ENCODE measurements at regions not wholly inside any gene's neighbourhood (a gene's known extent, or its start where the extent isn't known, plus 50 kb on each side); places are given as distances from the start of the nearest gene placed in this dataset.

GRCh38 chr9:26684029-26684428 lies 208.6 kb downstream of the CAAP1 start:
- Histone ChIP-seq H3K27ac (ENCODE audit: low read depth, low read length) (no peak overlapping the region), H4K91ac (replicated peaks; ENCODE audit: insufficient read length, low read length) (no peak overlapping the region), H3K4me2 (ENCODE audit: insufficient read depth in 1 of 2, low read depth in 2 of 2, low read length in 2 of 2) (no peak overlapping the region), H3K79me1 (ENCODE audit: low read depth, low read length) (no peaks in the 10 kb centered on the region), H2BK5ac (ENCODE audit: low read depth, low read length) (no peak overlapping the region), H3K9me3 (ENCODE audit: insufficient read depth in 2 of 2, low read depth in 1 of 2, low read length in 1 of 2) (no peaks in the 10 kb centered on the region), H2BK20ac (ENCODE audit: low read length) (no peak overlapping the region), H2BK15ac (ENCODE audit: low read length) (no peak overlapping the region), H2AK5ac (ENCODE audit: low read depth, low read length) (no peak overlapping the region), H3K36me3 (ENCODE audit: control insufficient read depth in 2 of 4, insufficient read depth in 4 of 4, low read length in 3 of 4) (no peaks in the 10 kb centered on the region), H3K4me1 (replicated peaks in 1 of 4; ENCODE audit: control insufficient read depth in 3 of 4, insufficient read depth in 4 of 4, low read length in 3 of 4) (peaks cover 0 to 3% (median 0%) of the 10 kb centered on the region in 4 experiments; a peak in 3 of 7 replicates), H4K8ac (ENCODE audit: extremely low read depth, insufficient read depth, low read length) (no peak overlapping the region), H2BK120ac (replicated peaks; ENCODE audit: low read depth, low read length) (no peak overlapping the region), H4K20me1 (replicated peaks in 1 of 2; ENCODE audit: control insufficient read depth in 1 of 2, insufficient read depth in 2 of 2, low read length in 2 of 2) (no peaks in the 10 kb centered on the region), H3K56ac (replicated peaks; ENCODE audit: insufficient read length, low read depth, low read length) (no peak overlapping the region), H3K23ac (ENCODE audit: insufficient read length) (no peak overlapping the region), H3K4ac (replicated peaks; ENCODE audit: insufficient read length, low read depth, low read length) (no peak overlapping the region), H3K23me2 (ENCODE audit: low read depth, low read length) (no peaks in the 10 kb centered on the region), H4K5ac (ENCODE audit: insufficient read length, low read depth, low read length) (no peak overlapping the region), H3K27me3 (replicated peaks in 1 of 4; ENCODE audit: control insufficient read depth in 3 of 4, extremely low read depth in 1 of 4, insufficient read depth in 3 of 4, low read length in 3 of 4) (no peaks in the 10 kb centered on the region), H3K18ac (ENCODE audit: extremely low read depth, low read length) (no peak overlapping the region), H2AFZ (ENCODE audit: low read length) (no peak overlapping the region), H3K4me3 (ENCODE audit: extremely low read depth in 1 of 4, insufficient read depth in 2 of 4, low read depth in 3 of 4, low read length in 4 of 4) (no peak overlapping the region), H3K14ac (ENCODE audit: insufficient read length) (no peak overlapping the region), H2BK12ac (ENCODE audit: low read depth, low read length) (no peak overlapping the region), H3K79me2 (ENCODE audit: control insufficient read depth in 1 of 2, insufficient read depth in 2 of 2, low read length in 2 of 2) (no peaks in the 10 kb centered on the region), H3K9ac (replicated peaks in 1 of 4; ENCODE audit: extremely low read depth in 1 of 4, low read depth in 3 of 4, low read length in 3 of 4) (no peak overlapping the region)
- WGBS, 2 experiments (ENCODE audit: extremely low coverage in 1 of 2, insufficient coverage in 1 of 2, insufficient read length in 1 of 2, insufficient replicate concordance in 2 of 2, low coverage in 1 of 2, low lambda C conversion rate in 2 of 2, missing lambda C conversion rate in 1 of 2) = 88% methylated on average over 4 of the region's 4 CpGs; no CpG with 5 or more reads in 1 of the 2 experiments
- no peak for DNase-seq (ENCODE audit: low read depth in 1 of 2, low spot score in 2 of 2)
- POLR2A ChIA-PET (ENCODE audit: partially characterized antibody) = no interaction called here
- no peak for FAIRE-seq
- no peak for TF ChIP-seq CBX8 (IDR thresholded peaks at IDR 0.05; ENCODE audit: borderline replicate concordance, low read depth, low read length)
- no peak for TF ChIP-seq KDM1A (IDR thresholded peaks at IDR 0.05; ENCODE audit: borderline replicate concordance, low read length)
- no peak for TF ChIP-seq BACH1 (IDR thresholded peaks at IDR 0.05; ENCODE audit: low read length)
- no peak for TF ChIP-seq POU5F1 (IDR thresholded peaks at IDR 0.05; ENCODE audit: low read depth, low read length)
- TF ChIP-seq CBX5 (IDR thresholded peaks at IDR 0.05; ENCODE audit: low read depth, low read length) = no peak
- no peak for TF ChIP-seq PHF8 (conservative IDR thresholded peaks at IDR 0.05; ENCODE audit: low read depth, low read length)
- no peak for TF ChIP-seq FOSL1 (IDR thresholded peaks at IDR 0.05; ENCODE audit: insufficient read depth, low read depth, low read length)
- no peak for TF ChIP-seq RFX5 (IDR thresholded peaks at IDR 0.05; ENCODE audit: borderline replicate concordance, low read depth, low read length)
- no peak for TF ChIP-seq RBBP5 (IDR thresholded peaks at IDR 0.05; ENCODE audit: borderline replicate concordance, low read depth, low read length)
- TF ChIP-seq SUZ12 (IDR thresholded peaks at IDR 0.05; ENCODE audit: low read length) = no peak
- CTCF ChIA-PET (ENCODE audit: partially characterized antibody) = interaction anchor here (0.6 to 1.5 kb wide), 2 partner anchors 28 to 39 kb away, joined by 3 to 4 read pairs; no protein-coding TSS in a partner anchor
